ENCODE measurements at regions not wholly inside any gene's neighbourhood (a gene's known extent, or its start where the extent isn't known, plus 50 kb on each side); places are given as distances from the start of the nearest gene placed in this dataset.

GRCh38 chr12:24389394-24389793, 439.9 kb upstream of the SOX5 start:
- Histone ChIP-seq H3K9ac (ENCODE audit: low read depth, low read length) (no peak overlapping the region), H3K4me3 (ENCODE audit: low read depth, low read length) (no peak overlapping the region), H3K4me1 (ENCODE audit: control insufficient read depth, insufficient read depth, low read length) (no peaks in the 10 kb centered on the region), H3K9me3 (ENCODE audit: control insufficient read depth, insufficient read depth, low read length) (no peaks in the 10 kb centered on the region), H3K27me3 (ENCODE audit: control insufficient read depth, insufficient read depth, low read length) (no peaks in the 10 kb centered on the region), H3K36me3 (ENCODE audit: control insufficient read depth, insufficient read depth, low read length) (no peaks in the 10 kb centered on the region)

- Histone ChIP-seq H3K4me1 (ENCODE audit: control insufficient read depth, insufficient read depth, low read length) (no peaks in the 10 kb centered on the region), H3K36me3 (ENCODE audit: control insufficient read depth, insufficient read depth, low read length) (no peaks in the 10 kb centered on the region), H3K9me3 (ENCODE audit: control insufficient read depth, insufficient read depth, low read length) (no peaks in the 10 kb centered on the region), H3K9ac (ENCODE audit: low read depth, low read length) (no peak overlapping the region), H3K4me3 (ENCODE audit: low read depth, low read length) (no peak overlapping the region), H3K27me3 (ENCODE audit: control insufficient read depth, insufficient read depth, low read length) (no peaks in the 10 kb centered on the region)
These were observed 437.9 kb upstream of the SOX5 start for GRCh38 chr12:24387381-24387780.

- Histone ChIP-seq H3K9ac (ENCODE audit: low read depth, low read length) (no peak overlapping the region), H3K4me3 (ENCODE audit: low read depth, low read length) (no peak overlapping the region), H3K36me3 (ENCODE audit: control insufficient read depth, insufficient read depth, low read length) (no peaks in the 10 kb centered on the region)
These were observed 437.4 kb upstream of the SOX5 start for GRCh38 chr12:24386836-24387235.

GRCh38 chr12:24381790-24382189, 432.3 kb upstream of the SOX5 start:
- Histone ChIP-seq H3K9ac (ENCODE audit: low read depth, low read length) (no peak overlapping the region), H3K4me1 (ENCODE audit: control insufficient read depth, insufficient read depth, low read length) (peaks cover 18% of the 10 kb centered on the region), H3K27me3 (ENCODE audit: control insufficient read depth, insufficient read depth, low read length) (no peaks in the 10 kb centered on the region), H3K9me3 (ENCODE audit: control insufficient read depth, insufficient read depth, low read length) (no peaks in the 10 kb centered on the region), H3K4me3 (ENCODE audit: low read depth, low read length) (no peak overlapping the region), H3K36me3 (ENCODE audit: control insufficient read depth, insufficient read depth, low read length) (no peaks in the 10 kb centered on the region)

More at GRCh38 chr12:24386836-24387235, 437.4 kb upstream of the SOX5 start:
- Histone ChIP-seq H3K9me3 (ENCODE audit: control insufficient read depth, insufficient read depth, low read length) (no peaks in the 10 kb centered on the region), H3K27me3 (ENCODE audit: control insufficient read depth, insufficient read depth, low read length) (no peaks in the 10 kb centered on the region), H3K4me1 (ENCODE audit: control insufficient read depth, insufficient read depth, low read length) (no peaks in the 10 kb centered on the region)

GRCh38 chr12:24379861-24380521, 430.5 kb upstream of the SOX5 start:
- Histone ChIP-seq H3K9me3 (ENCODE audit: control insufficient read depth, insufficient read depth, low read length) (no peaks in the 10 kb centered on the region), H3K27me3 (ENCODE audit: control insufficient read depth, insufficient read depth, low read length) (no peaks in the 10 kb centered on the region), H3K4me1 (ENCODE audit: control insufficient read depth, insufficient read depth, low read length) (peaks cover 18% of the 10 kb centered on the region), H3K9ac (ENCODE audit: low read depth, low read length) (no peak overlapping the region), H3K36me3 (ENCODE audit: control insufficient read depth, insufficient read depth, low read length) (no peaks in the 10 kb centered on the region), H3K4me3 (ENCODE audit: low read depth, low read length) (no peak overlapping the region)

- Histone ChIP-seq H3K4me1 (ENCODE audit: control insufficient read depth, insufficient read depth, low read length) (peaks cover 18% of the 10 kb centered on the region), H3K4me3 (ENCODE audit: low read depth, low read length) (no peak overlapping the region)
These were observed 430.0 kb upstream of the SOX5 start for GRCh38 chr12:24379433-24379832.

GRCh38 chr12:24378548-24379407, 429.3 kb upstream of the SOX5 start:
- Histone ChIP-seq H3K27me3 (ENCODE audit: control insufficient read depth, insufficient read depth, low read length) (no peaks in the 10 kb centered on the region), H3K4me1 (ENCODE audit: control insufficient read depth, insufficient read depth, low read length) (peaks cover 18% of the 10 kb centered on the region), H3K9me3 (ENCODE audit: control insufficient read depth, insufficient read depth, low read length) (no peaks in the 10 kb centered on the region), H3K9ac (ENCODE audit: low read depth, low read length) (no peak overlapping the region), H3K4me3 (ENCODE audit: low read depth, low read length) (no peak overlapping the region), H3K36me3 (ENCODE audit: control insufficient read depth, insufficient read depth, low read length) (no peaks in the 10 kb centered on the region)

More at GRCh38 chr12:24379433-24379832, 430.0 kb upstream of the SOX5 start:
- H3K9me3 ChIP-seq (ENCODE audit: control insufficient read depth, insufficient read depth, low read length), result no peaks in the 10 kb centered on the region
- no peaks in the 10 kb centered on the region for H3K36me3 ChIP-seq (ENCODE audit: control insufficient read depth, insufficient read depth, low read length)
- no peaks in the 10 kb centered on the region for H3K27me3 ChIP-seq (ENCODE audit: control insufficient read depth, insufficient read depth, low read length)
- no peak overlapping the region for H3K9ac ChIP-seq (ENCODE audit: low read depth, low read length)

- Histone ChIP-seq H3K4me1 (ENCODE audit: control insufficient read depth, insufficient read depth, low read length) (peaks cover 11% of the 10 kb centered on the region), H3K36me3 (ENCODE audit: control insufficient read depth, insufficient read depth, low read length) (no peaks in the 10 kb centered on the region), H3K9ac (ENCODE audit: low read depth, low read length) (no peak overlapping the region), H3K9me3 (ENCODE audit: control insufficient read depth, insufficient read depth, low read length) (no peaks in the 10 kb centered on the region), H3K4me3 (ENCODE audit: low read depth, low read length) (no peak overlapping the region), H3K27me3 (ENCODE audit: control insufficient read depth, insufficient read depth, low read length) (no peaks in the 10 kb centered on the region)
These were observed 425.0 kb upstream of the SOX5 start for GRCh38 chr12:24374452-24374851.

GRCh38 chr12:24373004-24373403, 423.5 kb upstream of the SOX5 start:
- H3K9me3 ChIP-seq (ENCODE audit: control insufficient read depth, insufficient read depth, low read length), result no peaks in the 10 kb centered on the region
- H3K36me3 ChIP-seq (ENCODE audit: control insufficient read depth, insufficient read depth, low read length), result no peaks in the 10 kb centered on the region
- no peaks in the 10 kb centered on the region for H3K4me1 ChIP-seq (ENCODE audit: control insufficient read depth, insufficient read depth, low read length)
- no peaks in the 10 kb centered on the region for H3K27me3 ChIP-seq (ENCODE audit: control insufficient read depth, insufficient read depth, low read length)
- H3K9ac ChIP-seq (ENCODE audit: low read depth, low read length), result no peak overlapping the region
- no peak overlapping the region for H3K4me3 ChIP-seq (ENCODE audit: low read depth, low read length)

- Histone ChIP-seq H3K4me1 (ENCODE audit: control insufficient read depth, insufficient read depth, low read length) (no peaks in the 10 kb centered on the region), H3K36me3 (ENCODE audit: control insufficient read depth, insufficient read depth, low read length) (no peaks in the 10 kb centered on the region), H3K9me3 (ENCODE audit: control insufficient read depth, insufficient read depth, low read length) (no peaks in the 10 kb centered on the region), H3K4me3 (ENCODE audit: low read depth, low read length) (no peak overlapping the region), H3K27me3 (ENCODE audit: control insufficient read depth, insufficient read depth, low read length) (no peaks in the 10 kb centered on the region), H3K9ac (ENCODE audit: low read depth, low read length) (no peak overlapping the region)
These were observed 417.0 kb upstream of the SOX5 start for GRCh38 chr12:24366514-24366913.

- H3K9ac ChIP-seq (ENCODE audit: low read depth, low read length), result no peak overlapping the region
- H3K9me3 ChIP-seq (ENCODE audit: control insufficient read depth, insufficient read depth, low read length), result no peaks in the 10 kb centered on the region
- no peaks in the 10 kb centered on the region for H3K27me3 ChIP-seq (ENCODE audit: control insufficient read depth, insufficient read depth, low read length)
- H3K4me1 ChIP-seq (ENCODE audit: control insufficient read depth, insufficient read depth, low read length), result no peaks in the 10 kb centered on the region
- no peak overlapping the region for H3K4me3 ChIP-seq (ENCODE audit: low read depth, low read length)
- no peaks in the 10 kb centered on the region for H3K36me3 ChIP-seq (ENCODE audit: control insufficient read depth, insufficient read depth, low read length)
These were observed 415.5 kb upstream of the SOX5 start for GRCh38 chr12:24364921-24365320.

- Histone ChIP-seq H3K4me3 (ENCODE audit: low read depth, low read length) (no peak overlapping the region), H3K9me3 (ENCODE audit: control insufficient read depth, insufficient read depth, low read length) (no peaks in the 10 kb centered on the region), H3K9ac (ENCODE audit: low read depth, low read length) (no peak overlapping the region), H3K4me1 (ENCODE audit: control insufficient read depth, insufficient read depth, low read length) (no peaks in the 10 kb centered on the region), H3K27me3 (ENCODE audit: control insufficient read depth, insufficient read depth, low read length) (no peaks in the 10 kb centered on the region), H3K36me3 (ENCODE audit: control insufficient read depth, insufficient read depth, low read length) (no peaks in the 10 kb centered on the region)
These were observed 413.8 kb upstream of the SOX5 start for GRCh38 chr12:24363177-24363754.
